ENCODE measurements at regions not wholly inside any gene's neighbourhood (a gene's known extent, or its start where the extent isn't known, plus 50 kb on each side); places are given as distances from the start of the nearest gene placed in this dataset.

- TF ChIP-seq POLR2AphosphoS5 (IDR thresholded peaks at IDR 0.05), result no peak
- TF ChIP-seq POLR2A (IDR thresholded peaks at IDR 0.05), result no peak
- TF ChIP-seq, protein P1, sequence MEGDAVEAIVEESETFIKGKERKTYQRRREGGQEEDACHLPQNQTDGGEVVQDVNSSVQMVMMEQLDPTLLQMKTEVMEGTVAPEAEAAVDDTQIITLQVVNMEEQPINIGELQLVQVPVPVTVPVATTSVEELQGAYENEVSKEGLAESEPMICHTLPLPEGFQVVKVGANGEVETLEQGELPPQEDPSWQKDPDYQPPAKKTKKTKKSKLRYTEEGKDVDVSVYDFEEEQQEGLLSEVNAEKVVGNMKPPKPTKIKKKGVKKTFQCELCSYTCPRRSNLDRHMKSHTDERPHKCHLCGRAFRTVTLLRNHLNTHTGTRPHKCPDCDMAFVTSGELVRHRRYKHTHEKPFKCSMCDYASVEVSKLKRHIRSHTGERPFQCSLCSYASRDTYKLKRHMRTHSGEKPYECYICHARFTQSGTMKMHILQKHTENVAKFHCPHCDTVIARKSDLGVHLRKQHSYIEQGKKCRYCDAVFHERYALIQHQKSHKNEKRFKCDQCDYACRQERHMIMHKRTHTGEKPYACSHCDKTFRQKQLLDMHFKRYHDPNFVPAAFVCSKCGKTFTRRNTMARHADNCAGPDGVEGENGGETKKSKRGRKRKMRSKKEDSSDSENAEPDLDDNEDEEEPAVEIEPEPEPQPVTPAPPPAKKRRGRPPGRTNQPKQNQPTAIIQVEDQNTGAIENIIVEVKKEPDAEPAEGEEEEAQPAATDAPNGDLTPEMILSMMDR (IDR thresholded peaks at IDR 0.05), result no peak
- TF ChIP-seq EP300 (IDR thresholded peaks at IDR 0.05), result no peak
- Histone ChIP-seq H3K4me3 (no peak overlapping the region), H3K4me1 (no peaks in the 10 kb centered on the region), H3K27me3 (no peaks in the 10 kb centered on the region), H3K9me3 (no peaks in the 10 kb centered on the region), H3K36me3 (no peaks in the 10 kb centered on the region), H3K27ac (no peak overlapping the region)
- no peak for ATAC-seq
- WGBS, 2 donors (ENCODE audit: low coverage in 1 of 2), result 40 to 59% methylated on average over 2 of the region's 2 CpGs
Observed at GRCh38 chr2:139819273-139819796, 1039.1 kb upstream of the NXPH2 start.

DNA sequence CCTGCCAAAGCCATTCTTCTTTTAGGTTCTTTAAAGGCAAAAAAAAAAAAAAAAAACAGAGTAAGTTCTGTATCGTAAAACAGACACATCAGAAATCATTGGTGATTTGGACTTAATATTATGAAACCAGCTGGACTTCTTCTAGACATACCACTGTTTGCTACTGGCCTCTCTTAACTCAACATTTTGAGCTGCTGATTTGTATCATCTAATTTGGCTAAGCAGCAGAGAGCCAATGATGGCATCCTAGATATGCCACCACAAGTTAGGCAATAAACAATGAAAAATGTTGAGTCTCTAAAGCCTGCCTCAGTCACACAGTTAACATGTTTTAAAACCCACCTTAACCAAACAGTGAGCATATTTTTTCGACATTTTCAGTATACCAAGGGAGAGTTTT lies 1034.3 kb upstream of the NXPH2 start:
- Histone ChIP-seq H3K27me3 (no peaks in the 10 kb centered on the region), H3K4me3 (no peak overlapping the region), H3K9me3 (no peaks in the 10 kb centered on the region), H3K4me1 (no peaks in the 10 kb centered on the region), H3K27ac (no peak overlapping the region), H3K36me3 (no peaks in the 10 kb centered on the region)
- WGBS, 2 donors (ENCODE audit: low coverage in 1 of 2), result 48% methylated on average over 2 of the region's 2 CpGs
- ATAC-seq, result no peak
- TF ChIP-seq, protein P1 (IDR thresholded peaks at IDR 0.05), result no peak
- TF ChIP-seq POLR2A (IDR thresholded peaks at IDR 0.05), result no peak
- no peak for TF ChIP-seq EP300 (IDR thresholded peaks at IDR 0.05)
- no peak for TF ChIP-seq POLR2AphosphoS5 (IDR thresholded peaks at IDR 0.05)

DNA sequence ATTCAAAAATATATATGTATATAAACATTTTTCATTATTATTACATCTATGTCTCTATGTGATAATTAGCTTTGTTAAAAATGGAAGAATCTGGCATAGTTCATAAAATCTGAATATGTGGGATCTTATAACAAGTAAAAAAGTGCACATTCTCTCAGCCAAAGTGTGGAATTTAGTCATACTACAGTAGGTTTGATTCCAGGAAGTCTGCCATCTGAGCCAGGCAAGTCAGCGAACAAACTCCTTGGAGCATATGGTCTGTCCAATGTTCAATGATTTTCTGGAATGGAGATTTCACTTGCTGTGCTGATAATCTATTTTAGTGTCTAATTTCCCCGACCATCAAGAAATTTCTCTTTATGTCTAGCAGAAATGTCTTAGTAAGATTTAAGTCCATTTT lies 1033.2 kb upstream of the NXPH2 start:
- ATAC-seq, result no peak
- Histone ChIP-seq H3K27ac (no peak overlapping the region), H3K27me3 (no peaks in the 10 kb centered on the region), H3K36me3 (no peaks in the 10 kb centered on the region), H3K9me3 (no peaks in the 10 kb centered on the region), H3K4me1 (no peaks in the 10 kb centered on the region), H3K4me3 (no peak overlapping the region)
- TF ChIP-seq, protein P1 (IDR thresholded peaks at IDR 0.05), result no peak
- TF ChIP-seq POLR2A (IDR thresholded peaks at IDR 0.05) (no peak), EP300 (IDR thresholded peaks at IDR 0.05) (no peak), POLR2AphosphoS5 (IDR thresholded peaks at IDR 0.05) (no peak)
- 73 to 94% methylated on average over 2 of the region's 2 CpGs for WGBS, 2 donors (ENCODE audit: low coverage in 1 of 2)

- no peak for TF ChIP-seq POLR2AphosphoS5 (IDR thresholded peaks at IDR 0.05)
- no peak for TF ChIP-seq POLR2A (IDR thresholded peaks at IDR 0.05)
- TF ChIP-seq, protein P1 (IDR thresholded peaks at IDR 0.05), result no peak
- TF ChIP-seq EP300 (IDR thresholded peaks at IDR 0.05), result no peak
- H3K36me3 ChIP-seq, result no peaks in the 10 kb centered on the region
- no peaks in the 10 kb centered on the region for H3K27me3 ChIP-seq
- no peaks in the 10 kb centered on the region for H3K4me1 ChIP-seq
- no peak overlapping the region for H3K4me3 ChIP-seq
- no peak for ATAC-seq
- no peak overlapping the region for H3K27ac ChIP-seq
- WGBS, 2 donors (ENCODE audit: low coverage in 1 of 2), result 18 to 33% methylated on average over 4 of the region's 4 CpGs
- no peaks in the 10 kb centered on the region for H3K9me3 ChIP-seq
Observed at GRCh38 chr2:139805441-139805840, 1025.3 kb upstream of the NXPH2 start.

DNA sequence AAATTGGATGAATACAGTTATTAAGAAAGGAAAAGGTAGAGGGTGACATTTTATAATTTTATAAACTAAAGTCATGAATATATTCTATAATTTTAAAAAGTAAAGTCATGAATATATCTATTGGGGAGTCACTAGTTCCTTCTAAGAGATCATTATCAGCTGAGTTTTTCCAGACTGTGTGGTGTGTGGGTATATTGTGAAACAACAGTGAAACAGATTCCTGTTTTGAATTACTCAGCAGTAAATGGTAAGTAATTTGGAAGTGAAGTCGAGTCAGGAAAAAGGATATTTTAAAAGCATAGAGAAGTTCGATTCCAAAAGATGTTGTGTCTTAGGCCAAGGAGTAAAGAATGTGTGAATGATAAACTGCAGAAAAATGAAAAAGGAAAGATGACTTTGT lies 1018.2 kb upstream of the NXPH2 start:
- no peak for TF ChIP-seq POLR2A (IDR thresholded peaks at IDR 0.05)
- TF ChIP-seq EP300 (IDR thresholded peaks at IDR 0.05), result no peak
- TF ChIP-seq POLR2AphosphoS5 (IDR thresholded peaks at IDR 0.05), result no peak
- TF ChIP-seq, protein P1 (IDR thresholded peaks at IDR 0.05), result no peak
- no peaks in the 10 kb centered on the region for H3K36me3 ChIP-seq
- no peak for ATAC-seq
- no peaks in the 10 kb centered on the region for H3K9me3 ChIP-seq
- no peaks in the 10 kb centered on the region for H3K27me3 ChIP-seq
- H3K4me3 ChIP-seq, result no peak overlapping the region
- H3K4me1 ChIP-seq, result no peaks in the 10 kb centered on the region
- WGBS, 2 donors (ENCODE audit: low coverage in 1 of 2), result 31 to 47% methylated on average over 2 of the region's 2 CpGs
- H3K27ac ChIP-seq, result no peak overlapping the region

All from gastroesophageal sphincter (tissue), 4 donors.